Stimulated activated CD8-positive, alpha-beta memory T cell treated with anti-CD3 and anti-CD28 coated beads, Interleukin-4, amount 100 ng/mL, for 48 hours (primary cell): ENCODE measurements at regions not wholly inside any gene's neighbourhood (a gene's known extent, or its start where the extent isn't known, plus 50 kb on each side); places are given as distances from the start of the nearest gene placed in this dataset.
"Not testable (repeated sequence)": the region's sequence is repeated elsewhere in the genome, so short reads cannot be mapped to it uniquely, and the experiment has no call there.

Source experiments
- DNase-seq: peaks from one replicate; pipeline ENCODE4 v3.0.0-alpha.2; 2020

DNA sequence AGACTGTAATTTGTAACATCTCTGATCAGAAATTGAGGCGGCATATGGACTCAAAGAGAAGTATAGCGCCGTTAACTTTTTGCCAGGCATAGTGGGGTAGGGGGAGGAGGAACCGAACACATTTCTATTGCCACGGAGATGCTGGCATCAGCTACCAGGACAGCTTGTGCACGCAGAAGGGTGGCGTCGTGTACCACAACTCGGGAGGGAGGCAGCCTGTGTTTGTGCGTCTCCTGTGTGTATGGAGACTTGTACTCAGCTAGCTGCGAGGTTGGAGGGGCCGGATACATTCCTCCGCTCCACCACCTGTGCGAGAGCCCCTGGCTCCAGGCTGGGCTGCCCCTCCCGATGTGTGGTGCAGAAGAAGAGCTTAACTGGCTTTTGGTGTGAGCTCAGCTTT lies 634.8 kb downstream of the TYW1 start:
- no peak for DNase-seq

DNA sequence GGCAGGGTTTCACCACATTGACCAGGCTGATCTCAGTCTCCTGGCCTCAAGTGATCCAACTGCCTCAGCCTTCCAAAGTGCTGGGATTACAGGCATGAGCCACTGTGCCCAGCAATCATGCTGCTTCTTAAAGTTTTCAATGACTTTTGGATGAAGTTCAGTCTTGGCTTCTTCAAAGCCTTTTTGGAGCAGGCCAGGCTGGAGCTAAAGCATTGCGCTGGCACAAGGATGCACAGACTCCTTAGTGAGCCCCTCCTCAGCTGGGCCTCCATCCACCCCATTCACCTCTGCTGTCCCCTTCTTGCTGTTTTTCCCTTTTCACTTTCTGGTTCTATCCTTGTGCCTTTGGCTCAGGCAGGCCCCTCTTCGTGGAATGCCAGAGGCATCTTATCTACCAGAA lies 638.6 kb downstream of the TYW1 start:
- no peak for DNase-seq

DNA sequence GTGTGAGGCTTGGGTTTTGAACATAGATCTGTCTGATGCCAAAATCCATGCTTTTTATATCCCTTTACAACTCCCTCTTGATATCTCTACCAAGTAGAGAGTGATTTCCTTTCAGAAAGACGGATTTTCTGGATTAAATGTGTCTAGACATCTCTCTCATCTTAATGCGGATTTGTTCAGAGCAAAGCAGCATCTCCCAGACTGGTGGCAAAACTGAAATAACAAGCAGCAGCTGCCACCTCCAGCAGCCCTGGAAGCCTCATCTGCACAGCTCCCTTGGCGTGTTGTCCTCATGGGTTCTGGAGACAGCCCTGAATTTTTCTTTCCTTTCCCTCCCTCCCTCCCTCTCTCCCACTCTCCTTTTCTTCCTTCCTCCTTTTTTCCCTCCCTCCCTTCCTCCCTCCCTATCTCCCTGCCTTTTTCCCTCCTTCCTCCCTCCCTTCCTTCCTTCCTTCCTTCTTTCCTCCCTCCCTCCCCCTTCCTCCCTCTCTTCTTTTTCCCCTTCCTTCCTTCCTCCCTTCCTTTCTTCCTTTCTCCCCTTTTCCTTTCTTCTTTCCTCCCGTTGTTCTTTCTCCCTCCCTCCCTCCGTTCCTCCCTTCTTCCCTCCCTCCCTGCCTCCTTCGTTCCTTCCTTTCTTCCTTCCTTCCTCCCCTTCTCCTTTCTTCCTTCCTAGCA lies 639.9 kb downstream of the TYW1 start:
- DNase-seq = no peak

DNA sequence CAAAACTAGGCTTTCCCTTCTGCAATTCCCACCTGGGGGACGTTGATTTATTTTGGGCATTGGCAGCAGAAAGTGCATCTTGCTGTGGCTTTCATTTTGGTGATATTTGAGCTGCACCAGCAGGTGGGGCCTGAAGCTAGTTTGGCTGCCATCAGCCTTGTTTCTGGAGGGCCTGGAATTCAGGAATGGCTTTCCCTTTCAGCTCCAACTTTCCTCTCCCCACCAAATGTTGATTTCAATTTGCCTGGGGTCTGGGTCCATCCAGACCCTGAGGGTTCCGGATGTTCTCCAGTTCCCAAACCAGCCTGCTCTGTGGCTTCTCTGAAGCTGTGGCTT lies 640.4 kb downstream of the TYW1 start:
- no peak for DNase-seq

DNA sequence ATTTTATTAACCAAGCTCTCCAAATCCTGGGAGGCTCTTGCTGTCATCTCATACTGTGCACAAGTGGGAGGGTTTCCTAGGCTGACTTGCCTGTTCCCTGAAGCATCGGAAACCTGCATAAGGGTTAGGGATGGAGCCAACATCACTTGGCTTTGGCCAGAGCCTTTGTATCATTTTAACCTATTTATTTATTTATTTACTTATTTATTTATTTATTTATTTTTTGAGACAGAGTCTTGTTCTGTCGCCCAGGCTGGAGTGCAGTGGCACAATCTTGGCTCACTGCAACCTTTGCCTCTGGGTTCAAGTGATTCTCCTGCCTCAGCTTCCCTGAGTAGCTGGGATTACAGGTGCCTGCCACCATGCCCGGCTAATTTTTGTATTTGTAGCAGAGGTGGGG lies 645.9 kb downstream of the TYW1 start:
- not testable (repeated sequence) for DNase-seq

DNA sequence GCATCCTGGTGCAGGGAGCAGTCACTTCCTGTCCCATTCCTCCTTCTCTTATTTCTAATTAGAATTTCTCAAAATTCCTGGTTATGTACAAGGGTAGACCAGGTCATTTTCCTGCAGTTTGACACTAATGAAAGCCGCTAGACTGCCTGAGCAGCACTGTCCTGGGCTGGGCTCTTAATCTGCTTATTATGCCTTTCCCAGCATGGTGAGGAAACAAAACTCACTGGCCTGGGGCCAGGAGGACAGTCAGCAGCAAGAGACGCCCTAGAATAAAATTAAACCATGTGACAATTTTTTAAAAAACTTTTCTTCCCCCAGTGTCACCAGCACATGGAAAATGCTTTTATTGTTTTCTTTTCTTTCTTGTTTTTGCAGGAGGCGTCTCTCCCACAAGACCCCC lies 647.5 kb downstream of the TYW1 start:
- DNase-seq = no peak

DNA sequence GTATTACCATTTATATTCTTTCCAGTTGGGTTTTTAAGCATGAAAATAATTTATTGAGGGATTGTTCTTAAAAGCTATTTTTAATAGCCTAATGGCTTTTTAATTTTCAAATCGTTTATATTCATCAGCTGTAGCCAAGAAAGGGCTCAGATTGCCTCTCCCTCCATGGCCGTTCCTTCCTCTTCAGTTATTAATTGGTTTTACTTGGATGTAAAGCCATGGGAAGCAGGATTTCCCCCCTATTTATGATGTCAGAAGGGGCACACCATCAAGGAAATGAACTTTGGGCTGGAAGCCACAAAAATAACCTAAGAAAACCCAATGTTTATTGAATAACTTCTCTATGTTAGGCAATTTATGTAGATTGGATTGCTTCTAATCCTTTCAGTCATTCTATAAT lies 656.3 kb downstream of the TYW1 start:
- no peak for DNase-seq

DNA sequence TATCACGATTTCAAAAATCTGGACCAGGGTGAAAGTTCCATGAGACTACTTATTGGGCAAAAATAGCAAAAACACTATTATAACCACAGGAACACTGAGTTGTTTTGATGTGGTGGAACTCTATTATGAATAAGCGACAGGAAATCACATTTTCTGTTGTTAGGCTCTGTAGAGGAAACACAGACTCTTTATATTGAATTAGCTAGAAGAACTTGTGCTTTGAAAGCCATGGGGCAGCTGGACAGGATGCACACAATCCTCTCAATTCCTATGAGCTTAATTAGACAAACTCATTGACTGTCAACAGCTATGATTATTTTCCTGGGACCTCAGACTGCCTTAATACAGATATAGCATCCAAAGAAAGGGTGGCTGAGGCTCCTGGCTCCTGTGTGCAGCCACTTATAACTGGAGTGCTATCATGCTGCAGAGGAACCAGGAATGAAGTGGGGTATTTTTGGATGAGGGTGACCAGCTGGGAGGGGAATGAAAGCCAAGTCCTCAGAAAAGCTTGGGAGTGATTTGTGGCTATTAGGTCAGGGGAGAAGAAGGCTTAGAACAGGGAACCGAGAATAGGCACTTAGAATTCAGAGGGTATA lies 657.3 kb downstream of the TYW1 start:
- no peak for DNase-seq

DNA sequence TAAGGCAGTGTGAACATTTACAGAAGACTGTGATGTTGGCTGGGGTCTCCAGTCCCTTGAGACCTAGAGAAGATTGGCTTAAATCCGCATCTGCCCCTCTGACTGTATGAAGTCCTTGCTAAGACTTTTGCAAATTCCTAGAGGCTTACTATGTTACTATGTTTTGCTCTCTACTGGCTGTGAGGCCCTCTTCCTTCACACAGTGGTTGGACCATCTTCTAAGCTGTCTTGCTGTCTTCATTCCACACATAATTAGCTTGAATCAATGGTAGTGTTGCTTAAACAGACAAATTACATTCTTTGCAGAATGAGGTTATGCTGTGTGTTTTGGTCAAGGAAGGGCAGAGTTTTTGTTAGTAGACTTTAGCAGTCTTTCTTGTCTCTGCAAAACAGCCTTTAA lies 658.0 kb downstream of the TYW1 start:
- no peak for DNase-seq

DNA sequence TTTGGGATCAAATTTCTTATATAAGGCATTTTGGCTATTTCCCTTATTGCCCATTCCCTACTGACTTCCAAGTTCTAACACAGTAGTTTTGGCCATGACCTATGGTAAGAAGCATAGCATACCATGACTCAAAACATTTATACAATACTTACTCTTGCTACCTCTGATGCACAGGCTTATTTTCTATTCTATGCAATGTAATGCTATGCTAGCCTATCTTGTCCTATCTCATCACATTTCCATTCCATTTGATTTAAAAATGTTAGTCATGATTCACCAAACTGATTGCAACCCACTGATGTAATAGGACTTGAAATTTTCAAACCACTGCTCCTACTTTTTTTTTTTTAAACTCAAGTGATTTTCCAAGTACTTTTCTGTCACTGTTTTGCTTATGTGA lies 658.5 kb downstream of the TYW1 start:
- no peak for DNase-seq

DNA sequence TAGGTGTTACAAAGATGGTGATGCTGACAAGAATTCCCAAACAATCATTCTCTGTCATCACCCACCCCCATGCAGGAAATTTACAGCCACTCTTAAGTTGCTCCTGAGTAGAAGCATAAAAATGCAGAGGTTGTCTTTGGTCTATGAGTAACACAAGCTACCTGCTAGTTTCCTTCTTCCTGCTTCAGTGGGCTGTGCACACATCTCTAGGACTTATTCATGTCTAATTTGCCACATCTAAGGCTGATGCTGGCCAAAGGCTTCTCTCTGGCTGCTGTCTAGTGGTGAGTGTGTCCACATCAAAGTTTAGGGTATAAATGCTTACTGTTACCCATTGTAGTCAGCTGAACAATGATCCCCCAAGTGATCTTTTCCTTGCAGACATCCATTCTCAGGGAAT lies 662.5 kb downstream of the TYW1 start:
- no peak for DNase-seq

DNA sequence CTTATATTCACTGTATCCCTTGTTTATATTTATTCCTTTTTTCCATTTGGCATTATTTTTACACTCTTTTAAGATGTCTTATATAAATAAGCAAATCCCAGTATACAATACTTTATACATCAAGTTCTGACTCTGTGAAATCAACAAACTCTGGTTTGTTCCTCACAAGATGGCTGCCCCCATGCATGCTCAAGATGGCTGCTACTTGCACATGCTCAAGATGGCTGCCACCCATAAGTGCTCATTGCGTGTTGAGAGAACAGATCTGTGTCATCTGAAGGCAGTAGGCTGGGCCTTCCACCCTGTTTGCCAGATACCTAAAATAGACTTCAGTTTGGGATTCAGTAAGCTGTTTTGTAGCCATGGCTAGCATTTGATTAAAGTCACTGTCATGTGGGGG lies 666.2 kb downstream of the TYW1 start:
- DNase-seq = no peak

DNA sequence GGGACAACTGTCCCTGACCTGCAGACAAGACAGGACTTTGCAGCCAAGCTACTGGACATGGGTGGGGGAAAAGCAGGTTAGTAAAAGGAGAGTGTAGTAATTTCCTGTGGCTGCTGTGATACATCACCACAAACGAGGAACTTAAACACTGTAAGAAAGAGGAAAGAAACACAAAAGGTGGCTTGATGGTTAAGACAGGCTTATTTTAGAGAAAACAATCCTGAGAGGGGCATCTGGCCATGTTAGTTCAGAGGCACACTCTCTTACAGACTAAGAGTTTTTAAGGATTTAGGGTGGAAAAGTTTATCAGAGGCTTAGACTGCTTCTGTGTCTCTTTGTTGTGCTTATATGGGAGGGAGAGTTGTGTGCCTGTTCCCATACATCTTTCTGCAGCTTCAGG lies 667.0 kb downstream of the TYW1 start:
- no peak for DNase-seq

DNA sequence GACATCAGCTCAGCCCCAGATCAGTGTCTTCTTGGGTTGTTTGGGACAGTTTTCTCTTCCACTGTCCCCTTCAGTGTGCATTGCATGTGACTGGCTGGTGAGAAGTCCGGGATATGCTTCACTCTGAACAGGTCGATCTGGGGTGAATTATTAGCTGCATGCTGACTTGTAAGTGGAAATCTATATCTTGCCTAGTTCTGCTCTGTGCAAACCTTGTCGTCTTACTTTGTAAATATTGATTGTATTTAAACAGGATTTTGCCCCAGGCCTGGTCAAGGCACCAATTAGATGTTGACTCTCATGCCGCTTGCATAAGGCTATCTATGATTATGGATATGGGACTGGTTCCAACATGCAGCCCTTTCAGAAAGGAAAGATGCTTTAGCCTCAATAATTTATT lies 669.7 kb downstream of the TYW1 start:
- not testable (repeated sequence) for DNase-seq

DNA sequence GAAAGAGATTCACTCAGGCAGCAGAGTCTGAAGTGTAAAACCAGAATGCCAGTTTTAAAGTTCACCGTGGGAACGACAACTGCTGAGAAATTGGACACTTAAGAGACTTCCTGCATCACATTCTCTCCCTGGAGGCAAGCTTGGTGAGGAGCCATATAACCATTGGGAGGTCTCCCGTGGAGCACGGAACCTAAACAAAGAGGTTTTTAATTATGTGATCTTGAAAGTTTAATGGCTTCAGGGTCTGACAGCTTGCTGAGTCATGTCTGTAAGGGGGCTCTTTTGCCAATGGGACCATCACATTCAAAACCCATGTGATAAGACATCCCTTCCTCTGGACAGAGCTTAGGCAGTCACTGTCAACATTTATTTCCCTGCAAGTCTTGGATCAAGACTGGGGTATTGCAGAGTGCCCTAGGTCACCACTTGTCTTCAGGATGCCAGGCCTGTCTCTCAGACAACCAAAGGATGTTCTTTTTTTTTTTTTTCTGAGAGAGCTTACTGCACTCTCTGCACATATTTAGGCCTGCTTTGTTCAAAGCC lies 674.4 kb downstream of the TYW1 start:
- no peak for DNase-seq

DNA sequence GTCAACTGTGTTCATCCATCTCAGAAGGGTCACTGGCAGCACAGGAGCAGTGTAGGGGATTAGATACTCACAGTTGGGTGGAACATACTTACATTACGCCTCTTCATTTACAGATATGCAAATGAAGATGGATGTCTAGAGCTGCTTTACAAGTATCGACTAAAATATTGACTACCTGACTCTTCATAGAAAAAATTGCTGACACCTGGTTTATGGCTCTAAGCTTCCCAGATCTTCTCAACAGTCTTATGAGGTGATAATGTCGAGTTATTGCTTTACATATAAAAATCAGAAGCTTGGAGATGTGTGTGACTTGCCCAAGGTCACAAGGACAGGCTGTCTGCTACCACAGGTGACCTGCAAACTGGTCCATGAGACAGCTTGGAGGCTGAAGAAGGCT lies 677.2 kb downstream of the TYW1 start:
- no peak for DNase-seq

DNA sequence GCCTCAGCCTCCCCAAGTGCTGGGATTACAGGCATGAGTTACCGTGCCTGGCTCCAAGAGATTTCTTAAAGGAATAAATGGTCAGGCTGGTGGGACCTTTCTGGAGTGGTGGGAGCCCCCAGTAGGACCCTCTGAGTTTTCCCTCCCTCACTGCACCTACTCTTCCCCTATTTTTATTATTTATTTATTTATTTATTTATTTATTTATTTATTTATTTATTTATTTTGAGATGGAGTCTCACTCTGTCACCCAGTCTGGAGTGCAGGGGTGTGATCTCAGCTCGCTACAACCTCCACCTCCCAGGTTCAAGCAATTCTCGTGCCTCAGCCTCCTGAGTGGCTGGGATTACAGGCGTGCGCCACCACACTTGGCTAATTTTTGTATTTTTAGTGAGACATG lies 678.2 kb downstream of the TYW1 start:
- not testable (repeated sequence) for DNase-seq

DNA sequence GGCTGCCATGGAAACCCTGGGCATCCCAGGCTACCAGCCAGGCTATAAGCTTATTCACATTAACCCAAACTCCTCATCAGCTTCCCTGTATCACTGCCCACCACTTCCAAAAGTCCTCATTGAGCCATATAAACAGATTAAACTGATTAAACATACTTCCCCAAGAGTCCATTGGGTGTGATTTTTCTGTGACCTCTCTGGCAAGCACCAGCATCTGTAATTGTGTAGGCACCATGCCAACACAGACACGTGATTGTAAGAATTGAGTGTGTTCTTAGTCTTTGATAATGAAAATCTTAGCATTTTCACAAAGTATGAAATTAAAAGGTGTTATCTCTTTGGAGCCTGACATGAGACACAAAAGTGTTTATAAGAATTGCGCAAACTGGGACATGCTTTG lies 679.3 kb downstream of the TYW1 start:
- no peak for DNase-seq

DNA sequence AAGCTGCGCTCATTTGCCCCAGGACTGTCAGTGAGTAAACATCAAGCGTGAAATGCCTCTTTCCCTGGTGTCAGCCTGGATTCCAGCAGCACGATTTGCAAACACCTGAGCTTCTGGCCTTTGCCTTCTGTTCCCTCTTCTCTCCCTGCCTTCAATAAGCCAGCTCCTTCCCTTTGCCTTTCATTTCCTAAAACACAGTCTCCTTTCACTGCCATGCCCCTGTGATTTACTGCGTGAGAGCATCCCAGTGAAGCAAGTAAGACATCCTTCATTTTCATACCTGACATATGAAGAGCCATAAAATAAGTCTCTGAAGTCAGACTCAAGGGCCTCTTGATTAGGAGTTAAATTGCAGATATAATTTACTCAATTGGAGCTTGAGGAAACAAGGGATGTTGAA lies 681.8 kb downstream of the TYW1 start:
- DNase-seq = no peak

DNA sequence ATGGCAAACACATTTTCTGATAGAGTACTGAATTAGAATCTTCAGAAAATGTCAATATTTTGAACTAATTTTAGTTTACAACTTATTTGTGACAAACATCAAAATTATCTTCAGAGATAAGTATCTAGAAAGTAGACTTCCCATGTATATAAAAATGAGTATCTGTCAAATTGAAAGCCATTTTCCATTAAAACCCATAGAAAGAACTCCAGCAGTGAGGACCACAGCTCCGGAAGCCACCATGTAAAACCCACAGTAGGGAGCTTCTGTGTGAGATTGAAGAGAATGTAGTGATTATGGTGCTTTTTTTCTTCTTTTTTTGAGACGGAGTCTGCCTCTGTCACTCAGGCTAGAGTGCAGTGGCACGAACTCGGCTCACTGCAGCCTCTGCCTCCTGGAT lies 687.0 kb downstream of the TYW1 start:
- DNase-seq = no peak

DNA sequence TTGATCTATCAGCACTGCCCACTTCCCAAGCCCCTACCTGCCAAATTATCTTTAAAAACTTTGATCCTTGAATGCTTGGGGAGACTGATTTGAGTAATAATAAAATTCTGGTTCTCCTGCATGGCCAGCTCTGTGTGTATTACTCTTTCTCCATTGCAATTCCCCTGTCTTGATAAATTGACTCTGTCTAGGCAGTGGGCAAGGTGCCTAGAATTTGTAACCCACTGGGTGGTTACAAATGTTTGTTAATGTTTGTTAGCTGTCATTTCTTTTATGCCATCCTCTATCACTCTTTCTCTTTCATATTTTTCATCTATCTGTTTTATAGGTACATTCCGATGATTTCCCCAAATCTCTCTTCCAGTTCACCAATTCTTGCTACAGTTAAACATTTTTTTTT lies 694.1 kb downstream of the TYW1 start:
- DNase-seq = no peak

DNA sequence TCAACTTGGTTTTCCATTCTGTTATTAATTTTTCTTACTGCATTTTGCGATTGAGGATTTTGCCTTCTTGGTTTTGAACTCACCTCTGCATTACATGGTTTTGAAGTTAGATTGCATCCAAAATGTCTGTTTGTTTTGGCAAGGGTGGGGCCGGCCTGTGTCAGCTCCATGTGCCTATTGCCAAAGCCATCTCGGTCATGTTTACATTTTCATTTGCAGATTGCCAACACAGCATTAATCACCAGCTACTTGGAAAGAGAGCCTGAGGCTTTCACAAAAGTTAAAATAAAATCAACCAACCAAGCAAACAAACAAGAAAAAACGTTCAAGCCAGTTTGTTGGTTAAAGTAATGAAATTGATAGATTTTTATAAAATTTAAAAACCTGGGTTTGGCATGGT lies 695.8 kb downstream of the TYW1 start:
- no peak for DNase-seq

DNA sequence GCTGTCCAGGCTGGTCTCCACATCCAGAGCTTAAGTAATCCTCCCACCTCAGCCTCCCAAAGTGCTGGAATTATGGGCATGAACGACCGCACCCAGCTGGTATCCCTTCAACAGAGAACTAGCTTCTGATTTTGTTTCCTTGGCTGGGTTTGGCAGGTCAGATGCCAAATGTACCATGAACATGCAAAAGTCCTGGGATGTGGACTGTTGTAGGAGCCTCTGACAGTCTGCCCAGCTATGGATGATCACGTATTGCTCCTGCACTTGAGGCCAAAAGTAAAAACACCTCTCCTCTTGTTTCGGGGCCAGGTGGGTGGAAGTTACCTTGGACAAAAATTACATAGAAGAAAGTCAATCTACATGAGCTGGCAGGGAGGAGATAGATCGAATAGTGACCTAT lies 699.5 kb downstream of the TYW1 start:
- DNase-seq = no peak

DNA sequence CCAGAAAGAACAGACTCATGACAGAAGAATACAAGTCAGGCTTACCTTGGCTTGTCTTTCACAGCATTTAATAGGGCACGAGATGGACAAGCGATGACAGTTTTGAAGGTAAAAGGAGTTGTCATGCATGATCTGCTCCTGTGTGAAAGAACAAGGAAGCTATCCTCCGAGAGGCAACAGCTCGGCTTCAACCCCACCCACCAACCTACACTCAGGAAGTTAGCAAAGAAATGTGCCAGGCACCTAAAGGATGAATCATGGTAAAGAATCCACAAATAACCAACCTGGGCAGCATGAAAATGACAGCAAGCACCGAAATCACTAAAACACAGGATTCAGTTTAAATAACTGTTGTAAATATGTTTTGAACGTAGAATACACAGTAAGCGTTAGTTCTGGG lies 700.2 kb downstream of the TYW1 start:
- DNase-seq = no peak

DNA sequence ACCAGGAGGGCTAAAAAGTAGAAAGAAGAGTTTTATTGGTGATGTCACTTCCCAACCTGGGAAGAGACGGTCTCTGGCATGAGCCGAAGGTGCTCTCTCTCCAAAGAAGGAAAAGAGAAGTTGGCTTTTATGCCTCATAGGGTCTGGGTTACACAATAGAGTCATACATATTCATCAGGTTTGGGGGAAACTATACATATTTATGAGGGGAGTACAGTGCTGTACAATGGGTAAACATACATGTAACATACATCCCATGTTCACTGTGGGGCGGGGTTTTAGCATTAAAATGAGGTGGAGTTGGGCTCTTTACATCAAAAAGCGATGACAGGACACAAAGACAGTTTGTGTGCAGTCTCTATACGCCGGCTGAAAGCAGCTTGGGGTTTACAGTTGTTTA lies 701.7 kb downstream of the TYW1 start:
- no peak for DNase-seq
